ENCODE measurements at regions not wholly inside any gene's neighbourhood (a gene's known extent, or its start where the extent isn't known, plus 50 kb on each side); places are given as distances from the start of the nearest gene placed in this dataset.

DNA sequence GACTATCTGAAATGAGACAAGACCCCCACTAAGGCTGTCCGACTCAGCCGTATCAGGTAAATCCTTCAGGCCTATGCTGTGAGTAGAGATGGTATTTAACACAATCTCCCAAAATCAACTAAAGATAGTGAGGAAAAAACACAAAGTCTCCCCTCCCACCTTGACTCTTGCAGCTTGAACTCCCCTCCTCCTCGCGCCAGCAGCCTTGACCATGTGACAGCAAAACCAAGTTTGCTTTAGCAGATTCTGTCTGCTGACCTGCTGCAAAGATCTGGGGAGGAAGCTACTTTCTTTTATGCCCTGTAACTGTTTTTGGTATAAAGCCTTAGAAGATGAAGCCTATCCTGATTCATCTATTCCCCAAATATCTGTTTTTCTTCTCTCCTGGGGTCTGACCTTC lies 509.5 kb downstream of the CDH26 start:
- DNase-seq = no peak

DNA sequence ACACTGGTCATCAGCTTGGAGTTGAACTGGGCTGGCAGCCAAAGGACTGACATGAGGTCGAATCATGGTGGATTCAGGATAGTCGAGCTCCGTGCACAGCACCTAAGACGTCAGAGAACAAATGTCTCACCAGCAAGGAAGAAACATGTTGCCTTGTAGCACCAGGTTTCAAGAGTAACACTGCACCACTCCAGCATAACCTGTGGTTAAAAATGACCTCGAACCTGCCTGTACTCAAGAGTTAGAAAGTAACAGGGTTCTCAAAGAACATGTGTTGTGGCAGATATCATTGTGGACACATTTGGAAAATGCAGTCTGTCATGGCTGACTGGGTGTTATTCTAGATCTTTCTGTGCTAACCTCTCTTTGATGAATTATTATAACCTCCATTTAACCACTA lies 511.6 kb downstream of the CDH26 start:
- DNase-seq = no peak

DNA sequence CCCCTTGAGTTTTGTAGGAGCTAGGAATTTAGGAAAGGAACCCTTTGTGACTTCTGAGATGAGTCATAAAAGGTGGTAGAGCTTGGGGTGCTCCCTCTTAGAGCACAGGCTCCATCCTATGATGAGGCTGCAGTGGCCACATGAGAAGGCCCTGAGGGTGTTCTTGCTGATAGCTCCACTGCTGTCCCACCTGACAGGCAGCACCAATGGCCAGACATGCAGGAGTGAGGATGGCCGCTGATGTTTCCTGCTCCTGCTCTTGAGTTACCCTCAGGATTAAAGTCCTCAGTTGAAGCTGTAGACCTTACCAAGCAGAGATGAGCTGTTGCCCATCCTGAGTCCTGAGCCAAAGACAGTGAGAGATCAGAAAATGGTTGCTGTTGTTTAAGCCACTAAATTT lies 512.1 kb downstream of the CDH26 start:
- no peak for DNase-seq

DNA sequence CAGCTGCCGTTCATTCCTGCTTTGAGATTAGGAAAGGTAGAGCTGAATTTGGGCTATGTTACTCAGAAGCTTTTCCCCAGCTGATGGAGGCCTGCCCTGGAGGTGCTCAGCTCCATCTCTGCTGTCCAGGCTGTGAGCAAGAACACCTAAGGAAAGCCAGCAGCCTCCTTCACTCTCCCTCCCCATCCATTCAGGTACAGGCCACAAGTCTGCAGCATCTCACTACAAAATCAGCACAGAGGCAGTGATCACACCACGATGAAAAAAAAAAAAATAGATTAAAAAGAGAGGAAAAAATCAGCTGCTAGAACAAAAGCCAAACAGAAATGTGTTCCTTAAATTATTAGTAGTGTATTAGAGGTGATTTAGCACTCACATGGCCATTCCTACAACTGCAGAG lies 515.0 kb downstream of the CDH26 start:
- peak in 1 of 56 donors; percentile 4 for DNase-seq

DNA sequence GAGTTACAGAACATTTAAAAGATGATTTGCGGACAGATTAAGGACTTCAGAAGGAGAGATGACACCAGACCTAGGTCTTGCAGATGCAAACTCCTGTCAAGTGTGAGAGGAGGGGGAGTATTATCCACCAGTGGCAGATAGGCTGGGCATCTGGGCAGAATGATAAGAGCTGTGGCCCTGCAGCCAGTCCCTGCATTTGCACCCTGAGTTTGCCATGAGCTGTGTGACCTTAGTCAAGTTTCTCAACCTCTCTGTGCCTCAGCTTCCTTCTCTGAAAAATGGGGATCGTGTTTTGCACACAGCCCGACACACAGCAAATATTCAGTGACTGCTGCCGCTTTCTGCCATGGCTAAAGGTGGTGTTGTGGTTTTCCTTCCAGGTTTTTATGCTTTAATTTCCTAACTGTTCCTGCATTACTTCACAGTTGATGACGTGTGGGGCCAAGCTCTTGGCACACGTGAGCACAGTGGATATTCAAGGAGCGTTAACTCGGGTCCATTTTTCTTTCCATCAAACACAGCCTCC lies 516.2 kb downstream of the CDH26 start:
- DNase-seq = no peak

DNA sequence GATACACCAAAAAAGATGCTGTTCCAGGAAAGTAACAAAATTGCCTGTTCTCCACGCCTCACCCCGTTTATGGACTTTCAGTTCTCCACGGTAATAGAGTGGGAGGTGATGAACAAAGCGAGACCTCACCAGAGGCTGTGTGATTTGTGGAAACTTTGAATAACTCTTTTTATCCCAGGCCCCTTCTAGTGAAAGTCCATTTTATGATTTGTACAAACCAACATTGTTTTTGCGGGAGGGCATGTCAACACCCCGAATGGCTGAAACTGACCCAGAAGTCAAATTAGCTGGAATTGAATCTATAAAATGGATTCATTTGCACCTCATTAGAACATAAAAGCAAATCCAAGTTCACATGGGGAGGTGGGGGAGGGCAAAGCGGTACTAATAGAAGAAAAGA lies 517.8 kb downstream of the CDH26 start:
- DNase-seq = no peak

DNA sequence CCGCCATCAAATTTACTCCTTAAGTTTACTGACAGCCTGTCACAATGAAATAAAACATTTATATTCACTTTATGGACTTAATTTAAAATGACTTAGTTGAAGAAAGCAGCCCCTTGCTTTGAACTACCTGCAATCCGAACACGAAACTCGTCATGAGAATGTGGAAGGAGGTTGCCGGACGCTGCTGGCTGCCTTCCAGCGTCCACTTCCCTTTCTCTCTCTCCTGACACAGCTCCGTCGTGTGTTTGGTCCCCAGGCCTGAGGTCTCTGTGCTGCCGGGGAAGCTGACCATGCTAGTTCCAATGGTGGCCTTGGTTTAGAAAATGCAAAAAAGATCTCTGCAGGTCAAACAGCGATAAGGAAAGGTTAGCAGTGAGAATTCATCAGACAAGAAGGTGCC lies 519.7 kb downstream of the CDH26 start:
- peak in 3 of 56 donors; percentile 0 to 25 (median 18) for DNase-seq

DNA sequence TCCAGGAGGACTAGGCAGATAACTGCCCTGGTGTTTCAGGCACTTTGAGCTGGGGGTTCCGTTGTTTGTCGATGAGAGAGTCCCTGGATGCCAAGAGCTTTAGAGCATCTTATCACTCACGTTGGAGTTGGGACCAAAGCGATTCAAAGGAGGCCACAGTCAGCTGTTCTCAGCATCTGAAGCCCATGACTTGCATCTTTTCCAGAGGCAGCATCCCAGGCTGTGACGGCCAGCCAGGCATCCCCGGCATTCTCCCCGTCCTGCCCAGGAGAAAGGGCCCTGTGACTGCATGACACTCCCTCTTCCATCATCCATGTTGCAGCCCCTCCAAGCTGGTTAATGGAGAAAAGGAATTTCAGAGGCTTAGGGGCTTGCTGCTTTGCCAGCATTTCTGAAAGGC lies 520.3 kb downstream of the CDH26 start:
- no peak for DNase-seq

DNA sequence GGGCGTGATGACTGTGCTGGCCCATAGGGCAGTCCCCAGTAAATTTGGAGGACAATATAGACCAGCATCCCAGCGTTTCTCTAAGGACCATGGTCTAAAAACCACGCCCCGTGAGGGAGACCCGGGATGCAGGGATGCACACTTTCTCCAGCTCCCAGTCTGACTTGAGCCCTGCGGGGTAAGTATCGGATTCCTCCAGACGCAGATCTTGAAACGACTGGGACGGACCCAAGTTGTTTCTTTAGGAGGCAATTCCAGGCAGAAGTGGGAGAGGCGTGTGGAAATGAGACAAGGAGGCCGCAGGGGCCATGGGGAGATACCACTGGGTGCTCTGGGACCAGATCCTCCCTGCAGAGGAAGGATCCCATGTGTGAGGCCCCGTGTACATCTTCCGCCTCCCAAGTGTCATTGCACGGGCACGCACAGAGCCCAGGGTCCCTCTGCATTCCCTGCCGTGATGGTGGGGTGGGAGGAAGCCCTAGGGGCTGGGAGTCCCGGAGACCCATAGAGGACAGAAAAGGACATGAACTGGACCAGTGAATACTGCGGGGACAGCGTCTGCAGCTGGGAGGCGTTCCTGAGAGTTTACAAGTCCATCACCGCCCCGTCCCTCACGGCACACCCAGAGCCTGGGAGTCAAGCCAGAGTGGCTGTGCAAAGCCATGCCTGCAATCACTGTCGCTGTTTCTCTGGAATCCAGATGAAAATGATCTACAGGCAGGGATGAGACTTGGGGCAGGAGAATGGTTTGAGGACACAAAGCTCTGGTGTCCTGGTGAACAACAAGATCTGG lies 522.9 kb downstream of the CDH26 start:
- no peak for DNase-seq

DNA sequence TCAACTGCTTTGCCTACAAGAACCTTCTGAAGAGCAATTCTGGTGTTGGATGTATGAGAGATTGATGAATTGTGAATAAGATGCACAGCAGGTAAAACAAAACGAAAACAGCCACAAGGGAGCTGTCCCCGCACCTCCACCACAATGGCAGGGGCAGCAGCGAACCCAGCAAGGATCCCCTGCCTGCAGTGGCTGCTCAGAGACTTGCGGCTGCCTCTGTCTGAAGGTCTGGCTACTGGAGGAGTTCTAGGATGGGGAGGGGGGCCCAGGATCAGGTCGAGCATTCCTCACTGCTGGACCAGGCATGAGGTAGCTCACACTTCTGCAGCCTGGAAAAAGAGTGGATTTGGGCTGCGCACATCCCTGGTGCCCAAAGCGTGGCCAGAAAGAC lies 523.5 kb downstream of the CDH26 start:
- DNase-seq = no peak

DNA sequence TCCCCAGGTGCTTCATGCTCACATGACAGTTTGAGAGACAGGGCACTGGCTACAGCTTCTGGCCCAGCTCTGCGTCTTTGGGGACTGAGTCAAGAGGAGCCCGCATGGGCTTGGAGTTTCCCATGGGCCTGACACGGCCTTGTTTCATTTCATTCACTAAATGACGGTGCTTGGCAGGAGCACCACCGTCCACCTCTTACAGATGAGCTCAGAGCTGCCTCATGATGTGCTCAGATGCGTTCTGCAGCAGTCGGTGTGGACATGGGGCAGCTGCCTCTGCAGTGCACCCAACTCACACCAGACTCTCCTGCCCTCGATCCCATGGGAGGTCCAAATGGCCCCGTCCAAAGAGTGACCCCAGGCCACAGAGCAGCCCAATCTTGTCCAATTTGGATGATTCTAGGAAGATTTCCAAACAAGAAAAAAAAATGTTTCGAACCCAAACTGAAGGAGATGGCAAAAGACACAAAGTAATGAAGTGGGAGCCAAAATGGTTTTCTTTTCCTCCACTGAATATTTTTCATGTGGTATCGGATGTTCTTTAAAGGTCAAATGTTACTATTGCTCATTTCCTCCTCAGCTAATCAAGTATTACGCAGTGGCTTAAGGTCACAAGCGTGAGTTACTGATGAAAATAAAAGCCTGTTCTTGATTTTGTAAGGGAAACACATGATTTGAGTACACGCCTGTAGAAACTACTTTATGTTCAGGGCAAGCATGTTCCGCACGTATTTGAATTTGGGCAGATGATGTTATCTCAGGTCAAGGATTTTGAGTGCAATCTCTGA lies 524.2 kb downstream of the CDH26 start:
- no peak for DNase-seq

DNA sequence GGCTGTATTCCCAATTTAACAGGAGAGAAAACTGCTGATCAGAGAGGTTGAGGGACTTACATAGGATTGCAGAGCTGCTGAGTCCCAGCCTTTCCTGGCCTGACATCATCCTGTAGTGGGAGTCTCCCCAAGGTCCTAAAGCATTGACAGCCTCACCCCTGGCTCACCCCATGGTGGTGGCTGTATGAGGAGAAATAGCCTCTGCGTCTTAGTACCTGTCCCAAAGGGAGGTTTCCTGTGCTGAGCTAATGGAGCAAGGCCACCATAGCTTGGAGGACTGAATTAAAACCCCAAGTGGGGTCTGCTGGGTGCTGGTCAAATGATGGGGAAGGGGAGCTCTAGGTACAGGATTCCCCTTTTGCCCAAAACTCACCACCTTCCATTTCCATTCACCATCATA lies 525.1 kb downstream of the CDH26 start:
- DNase-seq = no peak

DNA sequence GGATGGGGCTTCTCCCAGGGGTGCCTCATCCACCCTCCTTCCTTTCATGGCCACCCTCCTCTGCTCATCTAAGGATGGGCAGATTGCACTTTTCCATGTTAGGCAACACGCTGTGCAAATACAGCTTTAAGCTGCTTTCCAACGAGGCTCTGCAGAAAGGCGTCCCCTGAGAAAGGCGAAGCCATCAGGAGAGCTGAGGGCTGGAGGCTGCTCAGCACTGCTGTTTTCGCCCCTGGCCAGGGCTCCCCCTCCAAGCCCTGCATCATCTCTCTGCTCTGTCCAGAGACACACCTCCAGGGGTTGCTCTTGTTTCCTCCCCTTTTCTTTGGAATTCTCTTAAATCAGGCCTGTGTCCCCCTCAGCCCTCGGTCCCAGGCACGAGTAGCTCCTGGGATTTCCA lies 526.1 kb downstream of the CDH26 start:
- no peak for DNase-seq

DNA sequence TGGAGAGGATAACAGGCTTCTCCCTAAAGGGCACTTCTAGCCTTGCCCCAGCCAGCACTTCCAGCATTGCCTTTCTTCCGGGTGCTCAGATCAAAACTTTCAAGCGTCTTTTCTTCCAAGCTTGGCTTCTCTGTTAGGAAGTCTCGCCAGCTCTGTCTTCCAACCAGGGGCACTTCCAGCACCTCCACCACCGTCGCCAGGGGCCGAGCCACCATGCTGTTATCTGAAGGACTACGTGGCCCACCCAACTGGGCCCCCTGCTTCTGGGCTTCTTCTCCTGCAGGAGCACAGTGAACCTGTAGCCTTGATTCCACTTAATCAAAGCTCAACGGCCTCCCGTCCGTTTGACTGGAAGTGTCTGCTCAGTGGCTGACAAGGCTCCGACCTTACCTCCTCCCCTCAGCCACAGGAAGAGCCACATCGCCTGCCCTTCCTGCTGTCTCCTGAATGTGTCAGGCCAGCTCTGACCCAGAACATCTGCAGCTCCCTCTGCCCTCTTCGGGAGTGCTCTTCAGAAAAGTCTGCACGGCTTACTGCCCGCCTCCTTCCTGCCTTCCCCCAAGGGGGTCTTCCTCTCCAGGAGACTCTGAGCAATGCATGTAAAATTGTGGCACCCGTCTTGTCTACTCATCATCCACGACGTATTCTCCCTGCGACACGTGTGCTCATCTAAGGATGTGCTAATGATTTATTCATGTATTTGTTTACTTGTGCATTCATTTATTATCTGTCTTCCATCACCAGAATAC lies 527.0 kb downstream of the CDH26 start:
- DNase-seq = no peak

DNA sequence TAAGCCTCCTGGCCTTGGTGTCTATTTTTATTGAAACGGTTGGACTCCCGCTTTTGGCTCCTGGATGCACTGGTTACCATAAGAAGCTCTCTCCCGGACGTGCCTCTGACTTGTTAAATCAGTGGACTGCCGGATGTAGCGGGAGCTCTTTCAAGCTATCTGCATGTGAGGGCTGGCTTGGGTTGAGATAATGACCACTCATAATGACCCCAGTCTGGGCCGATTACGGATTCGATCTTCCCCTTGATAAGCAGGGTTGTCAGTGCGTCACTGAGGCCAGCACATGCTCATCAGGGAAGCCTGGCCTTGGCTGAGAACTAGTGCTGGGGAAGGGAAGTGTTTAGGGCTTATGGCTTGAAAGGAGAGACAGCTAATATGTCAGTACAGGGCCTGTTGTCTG lies 528.1 kb downstream of the CDH26 start:
- DNase-seq = no peak

DNA sequence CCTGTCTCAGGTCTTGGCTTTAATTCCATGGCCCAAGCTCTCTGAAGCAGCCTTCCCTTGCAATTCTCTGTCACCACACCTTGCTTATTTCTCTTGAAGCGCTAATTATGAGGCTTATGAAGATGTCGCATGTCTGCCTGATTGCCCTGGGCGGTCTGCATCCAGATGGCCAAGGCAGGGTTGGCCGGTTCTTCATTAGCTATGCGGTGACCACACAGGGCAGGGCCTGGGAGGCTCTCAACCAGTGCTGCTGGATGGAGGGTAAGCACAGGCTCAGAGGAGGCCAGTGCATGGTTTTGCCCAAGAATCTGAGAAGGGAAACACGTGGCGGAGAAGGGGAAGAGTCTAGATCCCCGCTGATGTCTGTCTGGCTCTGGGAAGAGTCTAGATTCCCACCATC lies 528.7 kb downstream of the CDH26 start:
- DNase-seq = no peak

DNA sequence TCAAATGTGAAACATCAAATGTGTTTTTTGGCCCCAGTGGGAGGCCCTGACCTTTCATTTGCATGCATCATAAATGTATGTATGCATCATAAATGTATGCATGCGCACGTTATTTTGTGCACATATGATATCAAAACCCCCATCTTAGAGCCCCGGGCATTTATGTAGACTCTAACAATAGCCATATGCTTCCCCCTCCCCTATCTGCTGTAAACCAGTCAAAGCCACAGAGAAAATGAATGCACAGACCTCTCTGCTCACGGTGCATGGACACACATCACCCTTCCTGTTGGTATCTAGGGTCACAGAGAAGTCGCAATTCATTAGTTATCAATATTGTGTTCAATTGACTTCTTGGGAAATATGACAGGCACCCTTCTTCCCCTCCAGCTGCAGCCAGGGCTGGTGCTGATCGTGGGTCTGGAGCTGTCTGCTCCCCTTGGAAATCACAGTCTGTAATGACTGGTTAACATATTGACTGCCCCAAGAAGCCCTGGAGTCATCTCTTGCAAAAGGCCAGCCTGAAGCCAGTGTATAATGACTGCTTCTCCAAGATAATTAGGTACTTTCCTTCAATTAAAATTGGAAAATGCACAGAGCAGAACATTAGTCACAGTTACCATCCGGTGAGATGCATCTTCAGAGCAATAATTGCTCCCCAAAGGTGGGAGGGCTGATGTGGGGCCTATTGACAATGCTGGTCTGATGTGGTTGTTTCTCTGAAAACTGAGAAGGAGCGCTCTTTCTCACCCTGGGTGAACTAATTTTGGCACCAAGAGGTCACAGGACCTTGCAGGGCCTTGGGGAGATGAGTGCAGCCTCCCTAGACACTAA lies 532.2 kb downstream of the CDH26 start:
- DNase-seq = no peak

DNA sequence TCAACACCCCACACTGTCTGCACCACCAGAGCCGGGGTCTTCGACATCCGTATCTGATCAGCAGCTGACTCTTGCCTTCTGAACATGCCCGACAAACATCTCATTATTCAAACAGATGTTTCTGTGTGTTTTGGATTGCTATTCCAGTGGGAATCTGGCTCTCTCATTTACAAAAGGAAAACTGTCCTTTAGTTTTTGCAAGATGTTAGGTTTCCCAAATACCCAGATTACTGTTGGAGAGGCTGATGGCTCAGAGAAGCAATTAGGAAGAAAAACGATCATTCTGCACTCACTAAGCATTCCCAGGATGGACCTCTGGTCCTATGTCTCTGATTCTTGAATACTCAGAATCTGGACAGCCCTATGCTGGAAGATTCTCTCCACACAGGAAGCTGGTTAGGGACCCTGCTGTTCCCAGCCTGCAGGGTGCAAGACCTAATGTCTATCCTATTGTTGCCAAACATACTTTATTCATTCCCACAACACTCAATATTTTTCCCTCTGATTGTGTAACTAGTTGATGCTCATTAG lies 532.9 kb downstream of the CDH26 start:
- DNase-seq = no peak

DNA sequence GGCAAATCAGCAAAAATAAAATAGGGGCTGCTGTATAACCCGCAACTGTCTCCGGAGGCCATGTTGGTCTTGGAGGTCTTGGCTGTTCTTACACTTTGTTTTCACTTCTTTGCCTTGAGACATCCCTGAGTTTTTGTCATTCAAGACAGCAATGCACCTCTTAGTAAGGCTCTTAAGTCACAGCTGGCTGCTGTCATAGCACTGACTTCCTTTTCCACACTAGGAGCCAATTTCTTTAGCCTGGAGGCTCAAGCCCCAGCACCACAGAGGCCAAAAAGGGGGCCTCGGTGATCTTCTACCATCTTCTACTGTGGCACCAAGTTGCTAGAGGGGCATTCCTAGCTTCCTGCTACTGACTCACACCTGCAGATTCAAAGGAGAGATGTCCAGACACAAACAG lies 536.3 kb downstream of the CDH26 start:
- no peak for DNase-seq

DNA sequence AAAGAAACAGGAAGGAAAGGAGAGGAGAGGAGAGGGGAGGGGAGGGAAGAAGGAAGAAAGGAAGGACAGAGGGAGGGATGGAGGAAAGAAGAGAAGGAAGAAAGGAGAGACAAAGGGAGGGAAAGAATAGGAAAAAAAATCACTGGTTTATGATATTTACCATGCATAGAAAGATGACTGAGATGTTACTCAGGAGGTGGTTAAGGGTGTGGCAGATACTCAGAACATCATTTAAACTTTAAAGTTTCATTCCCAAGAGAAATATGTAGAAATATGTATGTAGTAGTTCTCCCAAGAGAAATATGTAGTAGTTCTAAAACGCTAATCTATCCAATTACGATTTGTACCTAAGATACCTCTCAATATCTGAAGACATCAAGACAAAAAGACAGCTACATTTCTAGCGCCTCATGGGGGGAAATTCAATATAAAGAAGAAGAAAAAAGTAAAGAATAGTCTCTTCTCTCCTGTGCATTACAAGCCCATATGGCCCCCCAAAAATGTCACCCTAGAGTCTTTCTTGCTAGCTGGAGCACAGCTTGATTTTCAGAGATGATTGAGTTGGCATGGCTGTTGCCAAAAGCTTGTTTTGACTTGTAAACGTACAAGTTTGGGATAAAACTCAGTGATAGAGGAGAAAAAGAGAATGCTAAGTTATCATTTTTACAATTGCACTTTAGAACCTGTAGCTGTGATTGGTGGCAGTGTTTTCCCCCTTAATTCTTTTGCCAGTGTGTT lies 539.2 kb downstream of the CDH26 start:
- no peak for DNase-seq

All from nucleus accumbens (tissue), 56 donors.